ENCODE measurements at regions not wholly inside any gene's neighbourhood (a gene's known extent, or its start where the extent isn't known, plus 50 kb on each side); places are given as distances from the start of the nearest gene placed in this dataset.
"Not testable (repeated sequence)": the region's sequence is repeated elsewhere in the genome, so short reads cannot be mapped to it uniquely, and the experiment has no call there.

- CTCF ChIA-PET: no interaction called here
- POLR2A ChIA-PET: no interaction called here
Observed at GRCh38 chr4:164139291-164139690, 614.6 kb upstream of the SMIM31 start.

- POLR2A ChIA-PET: not testable (repeated sequence)
- CTCF ChIA-PET: interaction anchor here (0.5 kb wide), 1 partner anchor 1417 kb away, joined by 3 read pairs; no protein-coding TSS in a partner anchor
Observed at GRCh38 chr4:164141755-164142375, 612.1 kb upstream of the SMIM31 start.

- CTCF ChIA-PET: no interaction called here
- POLR2A ChIA-PET: no interaction called here
Observed at GRCh38 chr4:164154416-164154815, 599.5 kb upstream of the SMIM31 start.

- CTCF ChIA-PET: no interaction called here
Observed at GRCh38 chr4:164169591-164169990, 584.3 kb upstream of the SMIM31 start.

GRCh38 chr4:164177153-164177552 is 576.8 kb upstream of the SMIM31 start:
- POLR2A ChIA-PET: no interaction called here
- CTCF ChIA-PET: no interaction called here

More at GRCh38 chr4:164169591-164169990, 584.3 kb upstream of the SMIM31 start:
- POLR2A ChIA-PET: no interaction called here

GRCh38 chr4:164177753-164178152 is 576.2 kb upstream of the SMIM31 start:
- ChIA-PET CTCF (no interaction called here), POLR2A (no interaction called here)

GRCh38 chr4:164188236-164188635 is 565.7 kb upstream of the SMIM31 start:
- POLR2A ChIA-PET: no interaction called here

GRCh38 chr4:164192844-164193243 is 561.1 kb upstream of the SMIM31 start:
- ChIA-PET CTCF (no interaction called here), POLR2A (no interaction called here)

More at GRCh38 chr4:164188236-164188635, 565.7 kb upstream of the SMIM31 start:
- CTCF ChIA-PET: no interaction called here

GRCh38 chr4:164193676-164194075 is 560.3 kb upstream of the SMIM31 start:
- POLR2A ChIA-PET: no interaction called here
- CTCF ChIA-PET: no interaction called here

GRCh38 chr4:164197556-164197955 is 556.4 kb upstream of the SMIM31 start:
- CTCF ChIA-PET: no interaction called here
- POLR2A ChIA-PET: no interaction called here

GRCh38 chr4:164203476-164203875 is 550.5 kb upstream of the SMIM31 start:
- POLR2A ChIA-PET: no interaction called here
- CTCF ChIA-PET: no interaction called here

- CTCF ChIA-PET: no interaction called here
Observed at GRCh38 chr4:164204434-164204833, 549.5 kb upstream of the SMIM31 start.

GRCh38 chr4:164207460-164207859 is 546.5 kb upstream of the SMIM31 start:
- ChIA-PET CTCF (no interaction called here), POLR2A (no interaction called here)

More at GRCh38 chr4:164204434-164204833, 549.5 kb upstream of the SMIM31 start:
- POLR2A ChIA-PET: no interaction called here

- POLR2A ChIA-PET: no interaction called here
- CTCF ChIA-PET: no interaction called here
Observed at GRCh38 chr4:164210377-164210776, 543.6 kb upstream of the SMIM31 start.

GRCh38 chr4:164212134-164212533 is 541.8 kb upstream of the SMIM31 start:
- ChIA-PET CTCF (no interaction called here), POLR2A (no interaction called here)

GRCh38 chr4:164212714-164213113 is 541.2 kb upstream of the SMIM31 start:
- CTCF ChIA-PET: no interaction called here
- POLR2A ChIA-PET: no interaction called here

- ChIA-PET POLR2A (no interaction called here), CTCF (no interaction called here)
Observed at GRCh38 chr4:164215113-164215741, 538.7 kb upstream of the SMIM31 start.

- ChIA-PET POLR2A (no interaction called here), CTCF (no interaction called here)
Observed at GRCh38 chr4:164221631-164222030, 532.3 kb upstream of the SMIM31 start.

GRCh38 chr4:164224871-164225270 is 529.1 kb upstream of the SMIM31 start:
- POLR2A ChIA-PET: no interaction called here

GRCh38 chr4:164229255-164229654 is 524.7 kb upstream of the SMIM31 start:
- ChIA-PET POLR2A (no interaction called here), CTCF (no interaction called here)

More at GRCh38 chr4:164224871-164225270, 529.1 kb upstream of the SMIM31 start:
- CTCF ChIA-PET: no interaction called here

- ChIA-PET CTCF (no interaction called here), POLR2A (no interaction called here)
Observed at GRCh38 chr4:164239433-164239832, 514.5 kb upstream of the SMIM31 start.

GRCh38 chr4:164239976-164240375 is 514.0 kb upstream of the SMIM31 start:
- ChIA-PET CTCF (no interaction called here), POLR2A (no interaction called here)

All from activated CD8-positive, alpha-beta memory T cell treated with anti-CD3 and anti-CD28 coated beads for 36 hours (primary cell).